ENCODE measurements at regions not wholly inside any gene's neighbourhood (a gene's known extent, or its start where the extent isn't known, plus 50 kb on each side); places are given as distances from the start of the nearest gene placed in this dataset.

GRCh38 chr12:124379379-124379937 lies 84.6 kb downstream of the RFLNA start:
- peaks cover 5% of the 10 kb centered on the region for H3K36me3 ChIP-seq (ENCODE audit: control insufficient read depth, insufficient read depth, low read length)
- POLR2A ChIA-PET = no interaction called here
- no peaks in the 10 kb centered on the region for H3K27me3 ChIP-seq (ENCODE audit: control insufficient read depth, insufficient read depth, low read length)
- peaks cover 65% of the 10 kb centered on the region for H3K4me1 ChIP-seq (ENCODE audit: control insufficient read depth, insufficient read depth, low read length)
- in situ Hi-C loops (cut with HindIII; ENCODE audit: low pct_unique_long_range_greater_than_20kb, low sequenced_read_pairs) = no loop called here
- no peaks in the 10 kb centered on the region for H3K9me3 ChIP-seq (ENCODE audit: control insufficient read depth, insufficient read depth, low read depth, low read length)
- H3K4me3 ChIP-seq (ENCODE audit: low read depth in 2 of 2, low read length in 2 of 2) = no peak overlapping the region
- no peak for ATAC-seq
- BruUV-seq (replicated peaks) = no TSS peak
- intact Hi-C loops (cut with micrococcal nuclease; ENCODE audit: unreplicated experiment) = no loop called here
- CTCF ChIA-PET = no interaction called here
- TF ChIP-seq SIN3A (IDR thresholded peaks at IDR 0.05; ENCODE audit: borderline replicate concordance, insufficient read depth, low read depth, low read length) = no peak
- TF ChIP-seq TCF7L2 (IDR thresholded peaks at IDR 0.05; ENCODE audit: low read depth, low read length) = no peak
- TF ChIP-seq, protein P1, sequence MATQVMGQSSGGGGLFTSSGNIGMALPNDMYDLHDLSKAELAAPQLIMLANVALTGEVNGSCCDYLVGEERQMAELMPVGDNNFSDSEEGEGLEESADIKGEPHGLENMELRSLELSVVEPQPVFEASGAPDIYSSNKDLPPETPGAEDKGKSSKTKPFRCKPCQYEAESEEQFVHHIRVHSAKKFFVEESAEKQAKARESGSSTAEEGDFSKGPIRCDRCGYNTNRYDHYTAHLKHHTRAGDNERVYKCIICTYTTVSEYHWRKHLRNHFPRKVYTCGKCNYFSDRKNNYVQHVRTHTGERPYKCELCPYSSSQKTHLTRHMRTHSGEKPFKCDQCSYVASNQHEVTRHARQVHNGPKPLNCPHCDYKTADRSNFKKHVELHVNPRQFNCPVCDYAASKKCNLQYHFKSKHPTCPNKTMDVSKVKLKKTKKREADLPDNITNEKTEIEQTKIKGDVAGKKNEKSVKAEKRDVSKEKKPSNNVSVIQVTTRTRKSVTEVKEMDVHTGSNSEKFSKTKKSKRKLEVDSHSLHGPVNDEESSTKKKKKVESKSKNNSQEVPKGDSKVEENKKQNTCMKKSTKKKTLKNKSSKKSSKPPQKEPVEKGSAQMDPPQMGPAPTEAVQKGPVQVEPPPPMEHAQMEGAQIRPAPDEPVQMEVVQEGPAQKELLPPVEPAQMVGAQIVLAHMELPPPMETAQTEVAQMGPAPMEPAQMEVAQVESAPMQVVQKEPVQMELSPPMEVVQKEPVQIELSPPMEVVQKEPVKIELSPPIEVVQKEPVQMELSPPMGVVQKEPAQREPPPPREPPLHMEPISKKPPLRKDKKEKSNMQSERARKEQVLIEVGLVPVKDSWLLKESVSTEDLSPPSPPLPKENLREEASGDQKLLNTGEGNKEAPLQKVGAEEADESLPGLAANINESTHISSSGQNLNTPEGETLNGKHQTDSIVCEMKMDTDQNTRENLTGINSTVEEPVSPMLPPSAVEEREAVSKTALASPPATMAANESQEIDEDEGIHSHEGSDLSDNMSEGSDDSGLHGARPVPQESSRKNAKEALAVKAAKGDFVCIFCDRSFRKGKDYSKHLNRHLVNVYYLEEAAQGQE (IDR thresholded peaks at IDR 0.05; ENCODE audit: insufficient read depth in 1 of 2, low read depth in 2 of 2, low read length in 1 of 2) = no peak
- TF ChIP-seq POLR2AphosphoS5 (IDR thresholded peaks at IDR 0.05; ENCODE audit: low read depth, low read length) = no peak
- no peak for TF ChIP-seq CTCF (IDR thresholded peaks at IDR 0.05)
- peak overlapping the region; percentile 84 for H3K27ac ChIP-seq (ENCODE audit: low read length)
- no peak for DNase-seq (ENCODE audit: low read depth, low spot score)

- H3K4me1 ChIP-seq (ENCODE audit: control insufficient read depth, insufficient read depth, low read length) = peaks cover 63% of the 10 kb centered on the region
- no peak overlapping the region for H3K4me3 ChIP-seq (ENCODE audit: low read depth in 2 of 2, low read length in 2 of 2)
- H3K27me3 ChIP-seq (ENCODE audit: control insufficient read depth, insufficient read depth, low read length) = no peaks in the 10 kb centered on the region
- ATAC-seq = no peak
- no peaks in the 10 kb centered on the region for H3K9me3 ChIP-seq (ENCODE audit: control insufficient read depth, insufficient read depth, low read depth, low read length)
- CTCF ChIA-PET = no interaction called here
- BruUV-seq (replicated peaks) = no TSS peak
- in situ Hi-C loops (cut with HindIII; ENCODE audit: low pct_unique_long_range_greater_than_20kb, low sequenced_read_pairs) (no loop called here), intact Hi-C loops (cut with micrococcal nuclease; ENCODE audit: unreplicated experiment) (no loop called here)
- H3K36me3 ChIP-seq (ENCODE audit: control insufficient read depth, insufficient read depth, low read length) = peaks cover 3% of the 10 kb centered on the region
- no peak for TF ChIP-seq SIN3A (IDR thresholded peaks at IDR 0.05; ENCODE audit: borderline replicate concordance, insufficient read depth, low read depth, low read length)
- TF ChIP-seq, protein P1 (IDR thresholded peaks at IDR 0.05; ENCODE audit: insufficient read depth in 1 of 2, low read depth in 2 of 2, low read length in 1 of 2) = no peak
- no peak for TF ChIP-seq POLR2AphosphoS5 (IDR thresholded peaks at IDR 0.05; ENCODE audit: low read depth, low read length)
- no peak for TF ChIP-seq TCF7L2 (IDR thresholded peaks at IDR 0.05; ENCODE audit: low read depth, low read length)
- no peak for TF ChIP-seq CTCF (IDR thresholded peaks at IDR 0.05)
- H3K27ac ChIP-seq (ENCODE audit: low read length) = peak overlapping the region; percentile 57
- no peak for DNase-seq (ENCODE audit: low read depth, low spot score)
- POLR2A ChIA-PET = no interaction called here
These were observed 84.0 kb downstream of the RFLNA start for GRCh38 chr12:124378926-124379325.

Measured in Panc1 (cell line).